ENCODE measurements at regions not wholly inside any gene's neighbourhood (a gene's known extent, or its start where the extent isn't known, plus 50 kb on each side); places are given as distances from the start of the nearest gene placed in this dataset.

- in situ Hi-C loops (cut with MboI; ENCODE audit: low pct_unique_long_range_greater_than_20kb, low sequenced_read_pairs, unreplicated experiment), result no loop called here
- TF ChIP-seq CTCF (IDR thresholded peaks at IDR 0.05; ENCODE audit: extremely low read depth, insufficient read depth, missing control alignments), result no peak
- DNase-seq (ENCODE audit: low spot score), result no peak
Measured at GRCh38 chr7:142598297-142598696, 151.0 kb upstream of the PRSS1 start.

GRCh38 chr7:142597547-142597946, 151.7 kb upstream of the PRSS1 start:
- in situ Hi-C loops (cut with MboI; ENCODE audit: low pct_unique_long_range_greater_than_20kb, low sequenced_read_pairs, unreplicated experiment), result no loop called here
- no peak for TF ChIP-seq CTCF (IDR thresholded peaks at IDR 0.05; ENCODE audit: extremely low read depth, insufficient read depth, missing control alignments)
- DNase-seq (ENCODE audit: low spot score), result no peak

GRCh38 chr7:142595816-142596516, 153.3 kb upstream of the PRSS1 start:
- no peak for TF ChIP-seq CTCF (IDR thresholded peaks at IDR 0.05; ENCODE audit: extremely low read depth, insufficient read depth, missing control alignments)
- in situ Hi-C loops (cut with MboI; ENCODE audit: low pct_unique_long_range_greater_than_20kb, low sequenced_read_pairs, unreplicated experiment), result no loop called here
- no peak for DNase-seq (ENCODE audit: low spot score)

- in situ Hi-C loops (cut with MboI; ENCODE audit: low pct_unique_long_range_greater_than_20kb, low sequenced_read_pairs, unreplicated experiment), result no loop called here
- no peak for TF ChIP-seq CTCF (IDR thresholded peaks at IDR 0.05; ENCODE audit: extremely low read depth, insufficient read depth, missing control alignments)
- no peak for DNase-seq (ENCODE audit: low spot score)
Measured at GRCh38 chr7:142594078-142594477, 155.2 kb upstream of the PRSS1 start.

- in situ Hi-C loops (cut with MboI; ENCODE audit: low pct_unique_long_range_greater_than_20kb, low sequenced_read_pairs, unreplicated experiment), result no loop called here
- DNase-seq (ENCODE audit: low spot score), result no peak
- TF ChIP-seq CTCF (IDR thresholded peaks at IDR 0.05; ENCODE audit: extremely low read depth, insufficient read depth, missing control alignments), result no peak
Measured at GRCh38 chr7:142593106-142593505, 156.2 kb upstream of the PRSS1 start.

- no peak for TF ChIP-seq CTCF (IDR thresholded peaks at IDR 0.05; ENCODE audit: extremely low read depth, insufficient read depth, missing control alignments)
- DNase-seq (ENCODE audit: low spot score), result no peak
- in situ Hi-C loops (cut with MboI; ENCODE audit: low pct_unique_long_range_greater_than_20kb, low sequenced_read_pairs, unreplicated experiment), result no loop called here
Measured at GRCh38 chr7:142592664-142593063, 156.6 kb upstream of the PRSS1 start.
